GM23338 (cell line): ENCODE measurements at regions not wholly inside any gene's neighbourhood (a gene's known extent, or its start where the extent isn't known, plus 50 kb on each side); places are given as distances from the start of the nearest gene placed in this dataset.
A peak's percentile ranks its signal among the peaks of the same experiment; 100 is the strongest.

ENCODE experiments used
- ATAC-seq: fragments of 200-7000 bp; cut with Tn5 transposase; 3 replicates; pipeline ENCODE4 v1.9.1; 2020
- DNase-seq: peaks from one replicate; pipeline ENCODE4 v3.0.0-alpha.2; 2015; ENCODE audit warnings: low spot score
- H2AFZ ChIP-seq: fragments of 200-600 bp; sonication (generic); 2 replicates; pipeline ENCODE4 v1.8.0; 2016; ENCODE audit warnings: antibody characterized with exemption, mild to moderate bottlenecking, moderate library complexity
- H3F3A ChIP-seq: fragments of 200-600 bp; sonication (generic); replicated peaks from 2 replicates; pipeline ENCODE4 v1.8.0; 2017; ENCODE audit warnings: antibody characterized with exemption, mixed run types, low read depth
- H3K27ac ChIP-seq: fragments of 200-600 bp; sonication (generic); 2 replicates; pipeline ENCODE4 v1.6.1; 2016; ENCODE audit warnings: low read depth
- H3K27me3 ChIP-seq: fragments of 200-600 bp; sonication (generic); 2 replicates; pipeline ENCODE4 v1.8.0; 2016; ENCODE audit warnings: mild to moderate bottlenecking, mixed run types, moderate library complexity; ENCODE audit not compliant: insufficient read depth
- H3K36me3 ChIP-seq: fragments of 200-600 bp; sonication (generic); 2 replicates; pipeline ENCODE4 v1.8.0; 2016; ENCODE audit warnings: mild to moderate bottlenecking; ENCODE audit not compliant: insufficient read depth
- H3K4me1 ChIP-seq: fragments of 200-600 bp; sonication (generic); 2 replicates; pipeline ENCODE4 v1.8.0; 2016; ENCODE audit warnings: mild to moderate bottlenecking, moderate library complexity; ENCODE audit not compliant: insufficient read depth
- H3K4me2 ChIP-seq: fragments of 200-600 bp; sonication (generic); 2 replicates; pipeline ENCODE4 v1.7.1; 2017; ENCODE audit warnings: mixed run types
- H3K4me3 ChIP-seq: fragments of 200-600 bp; sonication (generic); 2 replicates; pipeline ENCODE4 v1.6.1; 2016; ENCODE audit warnings: mixed run types
- H3K79me2 ChIP-seq: fragments of 200-600 bp; sonication (generic); replicated peaks from 2 replicates; pipeline ENCODE4 v1.8.0; 2017; ENCODE audit warnings: mild to moderate bottlenecking; ENCODE audit not compliant: insufficient read depth
- H3K9me2 ChIP-seq: fragments of 200-600 bp; sonication (generic); 2 replicates; pipeline ENCODE4 v1.8.0; 2017; ENCODE audit not compliant: insufficient read depth
- H4K20me1 ChIP-seq: fragments of 200-600 bp; sonication (generic); replicated peaks from 2 replicates; pipeline ENCODE4 v1.8.0; 2017; ENCODE audit warnings: mild to moderate bottlenecking; ENCODE audit not compliant: insufficient read depth
- H3K27ac Mint-ChIP-seq: 2 replicates; pipeline ENCODE4 v1.8.0; 2020; ENCODE audit warnings: inconsistent platforms, mild to moderate bottlenecking, moderate library complexity, mixed read lengths
- H3K27me3 Mint-ChIP-seq: 3 replicates; pipeline ENCODE4 v1.8.0; 2022; ENCODE audit warnings: low read depth, mild to moderate bottlenecking, moderate library complexity, mixed read lengths, inconsistent platforms; ENCODE audit not compliant: insufficient read depth, poor library complexity
- H3K36me3 Mint-ChIP-seq: 3 replicates; pipeline ENCODE4 v1.8.0; 2021; ENCODE audit warnings: low read depth, mild to moderate bottlenecking, inconsistent platforms, moderate library complexity, mixed read lengths
- H3K4me1 Mint-ChIP-seq: 3 replicates; pipeline ENCODE4 v1.8.0; 2020; ENCODE audit warnings: mild to moderate bottlenecking, inconsistent platforms, mixed read lengths
- H3K4me3 Mint-ChIP-seq: 3 replicates; pipeline ENCODE4 v1.8.0; 2021; ENCODE audit warnings: moderate library complexity, mild to moderate bottlenecking, inconsistent platforms, mixed read lengths
- H3K9me3 Mint-ChIP-seq: 3 replicates; pipeline ENCODE4 v1.8.0; 2020; ENCODE audit warnings: moderate library complexity, mild to moderate bottlenecking, inconsistent platforms, mixed read lengths
- EZH2phosphoT487 ChIP-seq: fragments of 200-600 bp; sonication (generic); IDR thresholded peaks from one replicate; pipeline ENCODE4 v1.8.1; 2018; ENCODE audit warnings: antibody characterized with exemption; ENCODE audit not compliant: unreplicated experiment
- NANOG ChIP-seq: IDR thresholded peaks from 2 replicates; pipeline ENCODE4 v1.6.1; 2016; ENCODE audit warnings: antibody characterized with exemption, borderline replicate concordance
- ZNF114 ChIP-seq: fragments of 250-450 bp; sonication (Bioruptor Pico); IDR thresholded peaks from 2 replicates; pipeline ENCODE4 v1.5.0; 2020; ENCODE audit warnings: mild to moderate bottlenecking, moderate library complexity
- ZNF331 ChIP-seq: fragments of 250-450 bp; sonication (Bioruptor Pico); IDR thresholded peaks from 2 replicates; pipeline ENCODE4 v1.5.0; 2020; ENCODE audit warnings: low read depth, mild to moderate bottlenecking, moderate library complexity
- TF ChIP-seq, protein P1 (sequence below), 2 experiments: fragments of 200-600 bp in 1 of 2; sonication (generic) in 1 of 2; conservative IDR thresholded peaks; 2 replicates each; pipeline versions ENCODE4 v1.5.1 to v1.6.1; 2016 to 2017; ENCODE audit warnings: antibody characterized with exemption in 2 of 2, low read depth in 2 of 2, mild to moderate bottlenecking in 2 of 2, moderate library complexity in 1 of 2

DNA sequence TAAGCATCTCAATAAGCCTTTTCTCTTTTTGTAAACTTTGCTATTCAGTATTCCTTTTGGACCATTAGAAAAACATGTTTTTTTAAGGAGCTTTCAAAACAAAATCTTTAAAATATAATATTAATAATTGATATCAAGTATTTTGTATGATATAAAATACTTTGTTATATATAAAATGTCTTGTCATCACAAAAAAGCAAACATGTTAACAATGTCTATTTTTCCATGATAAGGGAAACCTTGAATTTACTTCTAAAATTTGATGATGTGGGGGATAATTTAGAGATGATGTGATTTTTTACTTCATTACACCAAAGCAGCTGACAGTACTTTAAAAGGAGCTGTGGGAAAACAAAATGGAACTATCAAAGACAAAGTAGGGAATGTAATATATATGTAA, 887.7 kb downstream of the SI start:
- no peak overlapping the region for H2AFZ ChIP-seq
- no peak for ATAC-seq
- Mint-ChIP-seq H3K27ac (no peak overlapping the region), H3K27me3 (no peaks in the 10 kb centered on the region), H3K36me3 (no peaks in the 10 kb centered on the region), H3K9me3 (no peaks in the 10 kb centered on the region; the same call in 2 of the 3 replicates), H3K4me3 (no peak overlapping the region), H3K4me1 (no peaks in the 10 kb centered on the region; the same call in 2 of the 3 replicates)
- H3K9me2 ChIP-seq: no peaks in the 10 kb centered on the region
- no peaks in the 10 kb centered on the region for H3K4me1 ChIP-seq
- TF ChIP-seq, protein P1, sequence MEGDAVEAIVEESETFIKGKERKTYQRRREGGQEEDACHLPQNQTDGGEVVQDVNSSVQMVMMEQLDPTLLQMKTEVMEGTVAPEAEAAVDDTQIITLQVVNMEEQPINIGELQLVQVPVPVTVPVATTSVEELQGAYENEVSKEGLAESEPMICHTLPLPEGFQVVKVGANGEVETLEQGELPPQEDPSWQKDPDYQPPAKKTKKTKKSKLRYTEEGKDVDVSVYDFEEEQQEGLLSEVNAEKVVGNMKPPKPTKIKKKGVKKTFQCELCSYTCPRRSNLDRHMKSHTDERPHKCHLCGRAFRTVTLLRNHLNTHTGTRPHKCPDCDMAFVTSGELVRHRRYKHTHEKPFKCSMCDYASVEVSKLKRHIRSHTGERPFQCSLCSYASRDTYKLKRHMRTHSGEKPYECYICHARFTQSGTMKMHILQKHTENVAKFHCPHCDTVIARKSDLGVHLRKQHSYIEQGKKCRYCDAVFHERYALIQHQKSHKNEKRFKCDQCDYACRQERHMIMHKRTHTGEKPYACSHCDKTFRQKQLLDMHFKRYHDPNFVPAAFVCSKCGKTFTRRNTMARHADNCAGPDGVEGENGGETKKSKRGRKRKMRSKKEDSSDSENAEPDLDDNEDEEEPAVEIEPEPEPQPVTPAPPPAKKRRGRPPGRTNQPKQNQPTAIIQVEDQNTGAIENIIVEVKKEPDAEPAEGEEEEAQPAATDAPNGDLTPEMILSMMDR (conservative IDR thresholded peaks at IDR 0.05; ENCODE audit: low read depth in 2 of 2): no peak
- TF ChIP-seq ZNF114 (no peak), ZNF331 (CRISPR knock-in tag) (no peak)
- no peak overlapping the region for H3K4me2 ChIP-seq
- H4K20me1 ChIP-seq: no peaks in the 10 kb centered on the region
- no peaks in the 10 kb centered on the region for H3K79me2 ChIP-seq
- H3F3A ChIP-seq: no peaks in the 10 kb centered on the region
- H3K27ac ChIP-seq: no peak overlapping the region
- no peak for DNase-seq
- H3K27me3 ChIP-seq: no peaks in the 10 kb centered on the region
- no peaks in the 10 kb centered on the region for H3K36me3 ChIP-seq
- no peak overlapping the region for H3K4me3 ChIP-seq

DNA sequence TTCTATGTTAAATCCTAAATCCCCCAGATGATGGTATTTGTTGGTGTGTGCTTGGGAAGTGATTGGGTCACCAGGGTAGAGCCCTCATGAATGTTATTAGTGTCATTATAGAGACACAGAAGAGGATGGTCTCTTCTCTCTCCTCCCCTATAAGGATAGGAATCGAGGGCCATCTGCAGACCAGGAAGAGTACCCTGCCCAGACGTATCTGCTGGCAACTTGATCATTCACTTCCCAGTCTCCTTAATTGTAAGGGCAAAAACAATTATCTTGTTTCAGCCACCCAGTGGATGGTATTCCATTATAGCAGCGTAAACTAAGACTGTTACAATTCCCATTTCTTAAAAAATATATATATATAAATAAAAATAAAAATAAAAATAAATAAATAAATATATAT, 892.2 kb downstream of the SI start:
- no peaks in the 10 kb centered on the region for H3K27me3 Mint-ChIP-seq
- Histone ChIP-seq H3K36me3 (no peaks in the 10 kb centered on the region), H3K4me3 (no peak overlapping the region)

More for the DNA sequence above, 892.2 kb downstream of the SI start:
- DNase-seq: peak; percentile 2
- Mint-ChIP-seq H3K4me1 (no peaks in the 10 kb centered on the region), H3K9me3 (peaks cover 21% of the 10 kb centered on the region), H3K4me3 (no peak overlapping the region), H3K36me3 (peaks cover 15% of the 10 kb centered on the region), H3K27ac (no peak overlapping the region)
- no peaks in the 10 kb centered on the region for H3K79me2 ChIP-seq
- H3K27me3 ChIP-seq: no peaks in the 10 kb centered on the region
- no peak overlapping the region for H3K27ac ChIP-seq
- H2AFZ ChIP-seq: no peak overlapping the region
- no peak for TF ChIP-seq NANOG
- TF ChIP-seq EZH2phosphoT487: no peak
- TF ChIP-seq, protein P1 (conservative IDR thresholded peaks at IDR 0.05; ENCODE audit: low read depth in 2 of 2): peak in 1 of 2 experiments; percentile 38; a peak in 2 of 4 replicates
- no peaks in the 10 kb centered on the region for H4K20me1 ChIP-seq
- peaks cover 11% of the 10 kb centered on the region for H3K9me2 ChIP-seq
- H3F3A ChIP-seq: no peaks in the 10 kb centered on the region
- H3K4me2 ChIP-seq: no peak overlapping the region
- ATAC-seq: no peak
- H3K4me1 ChIP-seq: no peaks in the 10 kb centered on the region
